ENCODE measurements at regions not wholly inside any gene's neighbourhood (a gene's known extent, or its start where the extent isn't known, plus 50 kb on each side); places are given as distances from the start of the nearest gene placed in this dataset.

DNA sequence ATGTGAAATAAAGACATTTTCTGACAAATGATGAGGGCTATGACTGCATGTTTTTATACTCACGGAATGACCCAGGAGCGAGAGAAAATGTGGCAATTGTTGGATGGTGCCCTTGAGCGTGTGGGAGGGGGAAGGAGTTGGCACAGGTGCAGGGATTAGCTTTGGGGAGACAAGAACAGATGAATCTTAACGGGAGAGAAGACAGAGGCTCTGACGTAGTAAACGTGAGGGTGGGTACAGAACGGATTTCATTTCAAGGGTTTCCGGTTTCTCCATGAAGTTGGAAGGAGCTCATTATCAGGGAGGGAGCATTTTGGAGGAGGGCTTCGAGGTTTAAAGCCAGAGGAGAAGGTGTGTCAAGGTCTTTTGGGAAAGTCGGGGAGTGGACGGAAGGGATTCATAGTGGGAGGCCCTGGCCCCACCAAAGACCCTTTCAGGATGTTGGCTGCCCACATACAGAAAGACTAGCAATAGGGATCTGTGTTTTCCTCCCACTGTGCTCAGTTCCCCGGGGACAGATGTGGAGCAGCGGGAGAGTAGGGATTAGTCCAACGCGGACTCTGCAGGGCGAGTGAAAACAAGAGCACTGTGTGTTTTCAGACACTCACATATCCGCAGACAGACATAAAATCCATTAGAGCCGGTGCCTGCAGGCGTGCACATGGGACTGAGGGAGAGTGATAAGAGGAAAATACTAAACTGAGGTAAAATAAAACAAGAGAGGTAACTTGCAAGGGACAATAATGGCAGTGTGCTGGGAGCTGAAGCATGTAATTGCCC, 584.1 kb downstream of the AJAP1 start:
- DNase-seq = no peak

- no peak for DNase-seq
Observed at GRCh38 chr1:5235355-5235899, 581.0 kb downstream of the AJAP1 start.

DNA sequence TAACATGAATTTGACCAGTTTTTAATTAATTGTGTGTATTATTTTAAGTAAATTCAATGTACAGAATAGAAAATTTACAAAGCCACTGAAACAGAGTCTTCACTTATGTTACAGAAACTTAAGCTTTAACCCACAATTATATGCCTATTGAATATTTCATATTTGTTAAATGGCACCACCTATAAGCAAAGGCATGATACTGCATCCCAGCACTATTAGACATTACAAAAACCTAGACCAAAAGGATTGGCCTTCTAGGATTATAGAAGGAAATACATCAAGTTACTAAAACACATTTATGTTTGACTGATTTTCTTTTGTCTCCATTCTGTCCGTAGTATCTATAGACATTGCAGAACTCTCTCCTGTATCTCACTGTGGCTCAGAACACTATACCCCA, 578.1 kb downstream of the AJAP1 start:
- no peak for DNase-seq

DNA sequence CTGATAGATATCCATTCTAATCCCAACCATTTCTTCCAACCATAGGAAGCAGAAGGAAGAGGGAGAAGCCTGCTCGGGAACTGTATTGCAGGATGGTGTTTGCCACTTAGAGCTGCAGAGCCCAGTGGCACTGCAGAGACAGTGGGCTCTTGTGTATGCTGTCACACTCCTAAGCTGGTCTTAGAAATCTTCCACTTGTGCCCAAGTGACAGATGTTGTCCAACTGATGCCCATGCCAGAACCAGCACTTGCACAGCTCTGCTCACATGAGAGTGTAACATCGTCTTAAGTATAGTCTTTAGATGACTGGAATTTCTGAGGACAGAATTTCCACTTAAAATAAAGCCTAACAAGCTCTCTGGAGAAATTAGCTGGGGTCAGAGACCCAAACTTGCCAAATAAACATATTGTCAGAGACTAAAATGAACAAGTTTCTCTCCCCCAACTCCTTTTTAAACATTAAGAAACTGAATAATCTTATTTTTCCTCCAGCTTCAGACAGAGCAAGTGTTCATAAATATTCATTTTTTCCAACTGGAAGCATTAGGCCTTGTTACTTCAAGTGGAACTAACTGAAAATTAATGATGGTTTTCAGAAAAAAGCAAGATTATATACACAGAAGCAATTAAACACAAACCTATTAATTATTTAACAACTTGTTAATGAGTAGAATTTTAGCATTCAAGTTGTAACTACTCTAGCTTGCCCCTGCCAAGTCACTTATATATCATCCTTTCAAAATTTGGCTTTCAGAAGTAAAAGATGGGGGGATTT, 577.3 kb downstream of the AJAP1 start:
- DNase-seq = no peak

DNA sequence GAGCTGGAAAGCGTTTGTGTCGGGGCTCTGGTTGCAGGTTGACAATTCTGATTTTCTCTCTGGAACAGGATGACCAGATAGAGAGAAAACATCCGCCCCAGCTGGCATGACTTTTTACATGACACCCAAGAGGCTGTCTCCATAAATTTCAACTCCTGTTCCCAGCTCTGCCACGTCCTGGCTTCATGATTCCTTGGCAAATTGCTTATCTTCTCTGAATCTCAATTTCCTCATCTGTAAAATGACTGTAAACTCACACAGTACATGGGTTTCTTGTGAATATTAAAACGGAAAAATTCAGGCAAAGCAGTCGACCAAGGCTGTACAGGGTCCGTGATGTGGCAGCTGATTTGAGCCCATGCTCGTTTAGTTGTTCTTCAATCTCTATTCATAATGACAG, 572.7 kb downstream of the AJAP1 start:
- no peak for DNase-seq

GRCh38 chr1:5225707-5226704, 571.6 kb downstream of the AJAP1 start:
- no peak for DNase-seq

GRCh38 chr1:5223206-5223605, 568.8 kb downstream of the AJAP1 start:
- DNase-seq = no peak

DNA sequence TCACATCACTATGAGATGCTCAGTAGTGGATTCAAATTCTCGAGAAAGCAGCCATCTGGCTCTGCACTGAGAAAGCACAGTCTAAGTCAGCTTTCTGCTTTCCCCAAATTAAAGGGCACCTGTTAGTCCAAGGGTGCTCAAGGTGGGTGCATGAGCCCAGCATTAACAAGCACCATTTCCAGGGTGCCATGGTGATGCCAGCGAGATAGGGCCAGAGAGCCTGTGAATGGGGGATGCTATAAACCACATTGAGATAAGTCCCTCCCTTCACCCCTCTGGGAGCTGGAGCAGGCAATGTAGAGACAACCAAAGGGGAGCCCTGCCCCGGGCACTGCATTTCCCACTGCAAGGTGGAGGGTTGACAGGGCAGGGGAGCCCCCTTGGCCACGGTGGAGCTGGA, 568.2 kb downstream of the AJAP1 start:
- DNase-seq = no peak

DNA sequence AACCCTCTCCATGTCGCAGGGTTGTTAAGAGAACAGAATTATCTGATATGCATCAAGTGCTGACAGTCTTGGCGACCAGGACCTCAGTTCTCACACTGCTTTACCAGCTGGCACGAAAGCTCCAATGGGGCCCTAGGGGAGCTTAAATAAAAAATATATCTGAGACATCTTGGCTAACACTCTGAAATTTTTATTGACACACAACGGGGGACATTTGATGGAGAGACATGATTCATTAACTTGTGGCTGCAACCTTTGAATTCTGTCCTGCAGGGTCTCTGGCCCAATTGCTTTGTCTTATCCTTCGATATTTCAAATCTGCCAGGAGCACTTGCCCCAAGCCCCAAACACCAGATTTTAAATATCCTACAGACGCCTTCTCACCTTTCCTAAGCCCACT, 567.0 kb downstream of the AJAP1 start:
- no peak for DNase-seq

- no peak for DNase-seq
Observed at GRCh38 chr1:5220821-5221220, 566.4 kb downstream of the AJAP1 start.

GRCh38 chr1:5220421-5220820, 566.0 kb downstream of the AJAP1 start:
- no peak for DNase-seq

DNA sequence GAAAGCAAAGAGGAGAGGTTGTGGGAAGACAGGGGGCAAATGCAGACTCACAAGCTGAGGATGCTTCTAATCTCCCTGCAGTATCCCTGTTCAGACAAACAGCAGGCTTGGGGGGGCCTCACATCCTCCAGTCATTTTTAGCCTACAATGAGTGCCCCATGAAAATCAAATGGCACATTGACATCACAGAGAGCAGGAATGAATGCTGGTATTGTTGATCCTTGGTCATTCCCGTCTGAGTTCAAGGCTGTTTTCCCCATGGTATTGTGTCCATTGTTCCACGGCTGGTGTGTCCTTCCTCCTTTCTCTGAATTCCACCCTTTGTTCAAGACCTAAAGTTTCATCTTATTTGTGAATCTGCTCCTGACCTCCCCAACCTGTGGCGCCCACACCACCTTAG, 545.6 kb downstream of the AJAP1 start:
- DNase-seq = no peak

- no peak for DNase-seq
Observed at GRCh38 chr1:5198328-5198727, 543.9 kb downstream of the AJAP1 start.

GRCh38 chr1:5191470-5191869, 537.1 kb downstream of the AJAP1 start:
- no peak for DNase-seq

GRCh38 chr1:5189384-5189783, 535.0 kb downstream of the AJAP1 start:
- DNase-seq = no peak

DNA sequence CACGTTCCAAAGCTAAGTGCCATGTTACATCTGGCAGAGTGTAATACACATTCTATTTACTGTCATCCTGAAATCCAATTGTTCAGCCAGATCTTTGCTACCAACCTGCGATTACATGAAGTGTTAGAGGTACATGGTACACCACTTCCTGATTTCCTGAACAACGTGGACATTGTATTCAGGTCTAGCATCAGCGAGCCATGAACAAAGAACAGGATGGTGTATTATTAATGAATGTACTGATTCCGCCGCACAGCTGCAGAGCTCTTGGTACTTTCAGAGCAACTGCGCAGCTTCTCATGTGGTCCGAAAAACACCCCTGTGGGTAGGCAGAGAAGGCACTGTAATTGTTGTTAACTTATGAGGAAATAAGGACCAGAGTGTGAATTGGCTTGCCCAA, 511.4 kb downstream of the AJAP1 start:
- no peak for DNase-seq

GRCh38 chr1:5164158-5164557, 509.7 kb downstream of the AJAP1 start:
- DNase-seq = no peak

- DNase-seq = no peak
Observed at GRCh38 chr1:5161372-5161771, 507.0 kb downstream of the AJAP1 start.

DNA sequence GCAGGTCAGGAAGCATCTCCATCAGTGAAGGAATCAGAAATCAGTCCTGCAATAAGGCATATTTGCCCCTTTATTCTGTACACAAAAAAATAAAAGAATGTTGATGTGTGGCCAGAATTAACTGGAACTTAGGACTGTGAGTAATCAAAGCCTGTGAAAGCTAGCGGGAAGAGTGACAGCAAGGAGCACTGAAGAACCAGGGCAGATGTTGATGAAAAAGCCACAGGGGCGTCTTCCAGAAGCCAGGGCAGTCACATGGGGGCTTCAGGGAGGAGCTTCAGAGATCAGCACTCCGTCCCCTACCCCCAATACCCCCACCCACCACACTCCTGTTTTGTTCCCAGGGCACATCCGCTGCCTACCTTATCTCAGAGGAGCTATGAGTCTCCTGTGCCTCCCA, 502.8 kb downstream of the AJAP1 start:
- DNase-seq = no peak

GRCh38 chr1:5156416-5157120, 502.2 kb downstream of the AJAP1 start:
- DNase-seq = no peak

DNA sequence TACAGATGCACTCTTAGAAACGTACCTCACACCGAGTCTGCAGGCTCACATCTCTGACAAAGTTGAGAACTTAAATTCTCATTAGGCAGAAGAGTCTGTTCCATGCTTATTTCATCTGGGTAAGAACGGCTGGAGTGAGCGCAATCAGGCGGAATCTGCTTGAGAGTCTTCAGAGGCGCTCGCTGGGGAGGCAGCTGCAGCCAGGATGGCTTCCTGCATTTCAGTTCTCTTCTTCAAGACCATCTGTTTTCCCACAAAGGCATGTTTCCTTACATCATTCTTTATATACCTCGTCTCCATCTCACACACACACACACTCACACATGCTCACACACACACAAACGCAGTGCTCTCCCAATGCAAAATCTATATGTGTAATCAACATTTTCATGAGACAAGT, 497.1 kb downstream of the AJAP1 start:
- DNase-seq = no peak
